ENCODE measurements at regions not wholly inside any gene's neighbourhood (a gene's known extent, or its start where the extent isn't known, plus 50 kb on each side); places are given as distances from the start of the nearest gene placed in this dataset.

DNA sequence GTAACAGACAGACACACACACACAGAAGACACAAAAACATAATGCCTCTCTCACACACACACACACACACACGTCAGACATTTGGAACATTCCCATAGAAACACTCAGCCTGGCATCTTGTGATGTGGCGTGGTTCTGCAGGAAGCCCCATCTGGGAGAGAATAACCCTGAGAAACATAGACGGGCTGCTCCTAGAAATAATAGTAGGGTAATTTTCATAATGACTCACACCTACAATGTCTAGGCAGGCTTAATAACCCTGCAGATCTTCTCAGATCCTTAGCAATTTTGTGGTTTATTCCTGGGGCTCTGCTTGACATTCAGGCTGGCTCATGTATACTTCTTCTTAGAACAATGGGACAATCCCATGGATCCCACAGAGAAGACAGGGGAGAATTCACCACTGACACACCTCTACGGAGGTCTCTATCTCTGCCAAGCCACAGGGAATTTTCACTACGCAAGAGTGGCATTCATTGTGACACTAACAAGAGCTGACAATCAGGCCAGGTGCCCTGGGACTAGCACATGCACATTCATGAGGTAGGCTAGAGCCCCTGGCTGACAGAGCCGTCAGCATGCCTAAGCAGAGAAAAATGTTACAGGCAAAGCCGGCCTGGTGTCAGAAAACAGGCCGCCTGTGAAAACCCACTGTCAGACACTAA lies 631.5 kb upstream of the TSPY4 start:
- no peak for TF ChIP-seq POLR2AphosphoS5 (IDR thresholded peaks at IDR 0.05; ENCODE audit: insufficient read depth, low read depth, low read length)
- TF ChIP-seq CTCF (IDR thresholded peaks at IDR 0.05; ENCODE audit: extremely low read depth in 1 of 2, insufficient read depth in 1 of 2, low read depth in 1 of 2, low read length in 2 of 2): no peak
- TF ChIP-seq EZH2 (IDR thresholded peaks at IDR 0.05; ENCODE audit: borderline replicate concordance, low read depth, low read length, severe bottlenecking): no peak
- no peak for TF ChIP-seq POLR2A (IDR thresholded peaks at IDR 0.05; ENCODE audit: low read depth, low read length)
- TF ChIP-seq, protein P1, sequence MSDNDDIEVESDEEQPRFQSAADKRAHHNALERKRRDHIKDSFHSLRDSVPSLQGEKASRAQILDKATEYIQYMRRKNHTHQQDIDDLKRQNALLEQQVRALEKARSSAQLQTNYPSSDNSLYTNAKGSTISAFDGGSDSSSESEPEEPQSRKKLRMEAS (IDR thresholded peaks at IDR 0.05; ENCODE audit: insufficient read depth, insufficient read length): no peak
- no peak for TF ChIP-seq JUN (IDR thresholded peaks at IDR 0.05; ENCODE audit: borderline replicate concordance, insufficient read depth, insufficient read length, low read depth)

Data from endothelial cell of umbilical vein (primary cell).